ENCODE measurements at regions not wholly inside any gene's neighbourhood (a gene's known extent, or its start where the extent isn't known, plus 50 kb on each side); places are given as distances from the start of the nearest gene placed in this dataset.

DNA sequence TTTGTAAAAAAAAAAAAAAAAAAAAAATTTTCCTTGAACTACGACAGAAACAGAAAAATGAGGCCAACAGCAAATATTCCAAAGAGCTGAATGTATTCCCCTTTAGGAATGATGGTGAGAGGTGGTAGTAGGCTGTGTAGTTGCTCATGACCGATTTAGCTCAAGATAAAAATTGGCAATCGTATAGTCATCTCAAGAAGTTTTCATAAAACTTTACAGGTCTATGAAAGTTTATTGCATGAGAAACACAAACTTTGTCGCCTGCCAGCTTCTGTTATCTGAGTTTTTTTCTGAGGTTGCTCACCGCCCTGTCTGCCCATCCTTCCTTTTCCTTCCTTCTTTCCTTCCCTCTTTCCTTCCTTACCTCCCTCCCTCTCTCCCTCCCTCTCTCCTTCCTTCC, 605.5 kb downstream of the BCL11B start (continued):
- TF ChIP-seq, protein P1, sequence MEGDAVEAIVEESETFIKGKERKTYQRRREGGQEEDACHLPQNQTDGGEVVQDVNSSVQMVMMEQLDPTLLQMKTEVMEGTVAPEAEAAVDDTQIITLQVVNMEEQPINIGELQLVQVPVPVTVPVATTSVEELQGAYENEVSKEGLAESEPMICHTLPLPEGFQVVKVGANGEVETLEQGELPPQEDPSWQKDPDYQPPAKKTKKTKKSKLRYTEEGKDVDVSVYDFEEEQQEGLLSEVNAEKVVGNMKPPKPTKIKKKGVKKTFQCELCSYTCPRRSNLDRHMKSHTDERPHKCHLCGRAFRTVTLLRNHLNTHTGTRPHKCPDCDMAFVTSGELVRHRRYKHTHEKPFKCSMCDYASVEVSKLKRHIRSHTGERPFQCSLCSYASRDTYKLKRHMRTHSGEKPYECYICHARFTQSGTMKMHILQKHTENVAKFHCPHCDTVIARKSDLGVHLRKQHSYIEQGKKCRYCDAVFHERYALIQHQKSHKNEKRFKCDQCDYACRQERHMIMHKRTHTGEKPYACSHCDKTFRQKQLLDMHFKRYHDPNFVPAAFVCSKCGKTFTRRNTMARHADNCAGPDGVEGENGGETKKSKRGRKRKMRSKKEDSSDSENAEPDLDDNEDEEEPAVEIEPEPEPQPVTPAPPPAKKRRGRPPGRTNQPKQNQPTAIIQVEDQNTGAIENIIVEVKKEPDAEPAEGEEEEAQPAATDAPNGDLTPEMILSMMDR (IDR thresholded peaks at IDR 0.05; ENCODE audit: poor library complexity, severe bottlenecking): no peak
- TF ChIP-seq EZH2 (IDR thresholded peaks at IDR 0.05; ENCODE audit: borderline replicate concordance, insufficient read depth, low read length, poor library complexity, severe bottlenecking): no peak

DNA sequence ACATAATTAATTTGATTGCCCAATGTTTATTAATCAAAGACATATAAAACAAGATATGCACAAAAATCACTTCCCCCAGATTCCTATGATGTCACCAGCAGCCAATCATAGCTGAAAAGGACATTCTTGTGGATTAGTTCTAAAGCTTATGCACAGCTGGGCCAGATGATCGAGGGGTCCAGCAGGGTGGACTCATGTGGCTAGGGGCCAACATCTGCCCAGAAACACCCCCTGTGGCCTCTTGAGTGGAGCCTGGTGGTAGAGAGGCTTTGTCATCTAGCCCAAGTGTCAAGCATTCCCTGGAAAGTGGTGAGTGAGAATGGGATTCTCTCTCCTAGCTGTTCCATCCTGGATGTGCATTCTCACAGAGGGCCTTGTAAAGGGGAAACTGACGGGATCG, 590.0 kb downstream of the BCL11B start:
- Histone ChIP-seq H4K20me1 (ENCODE audit: insufficient read depth) (no peaks in the 10 kb centered on the region), H3F3A (ENCODE audit: insufficient read depth, low read length, poor library complexity, severe bottlenecking) (no peaks in the 10 kb centered on the region), H3K9me2 (ENCODE audit: insufficient read depth, low read length) (no peaks in the 10 kb centered on the region), H2AFZ (ENCODE audit: low read depth, low read length) (no peak overlapping the region), H3K27me3 (ENCODE audit: insufficient read depth, low read depth, low read length) (no peaks in the 10 kb centered on the region), H3K9ac (ENCODE audit: low read length) (no peak overlapping the region), H3K4me3 (ENCODE audit: low read length) (no peak overlapping the region), H3K9me3 (ENCODE audit: low read length) (no peaks in the 10 kb centered on the region), H3K36me3 (ENCODE audit: insufficient read depth, low read length) (no peaks in the 10 kb centered on the region), H3K79me2 (replicated peaks; ENCODE audit: insufficient read depth, low read length) (no peaks in the 10 kb centered on the region), H3K27ac (ENCODE audit: low read length) (no peak overlapping the region), H3K4me2 (ENCODE audit: low read length) (no peak overlapping the region)
- TF ChIP-seq, protein P2, sequence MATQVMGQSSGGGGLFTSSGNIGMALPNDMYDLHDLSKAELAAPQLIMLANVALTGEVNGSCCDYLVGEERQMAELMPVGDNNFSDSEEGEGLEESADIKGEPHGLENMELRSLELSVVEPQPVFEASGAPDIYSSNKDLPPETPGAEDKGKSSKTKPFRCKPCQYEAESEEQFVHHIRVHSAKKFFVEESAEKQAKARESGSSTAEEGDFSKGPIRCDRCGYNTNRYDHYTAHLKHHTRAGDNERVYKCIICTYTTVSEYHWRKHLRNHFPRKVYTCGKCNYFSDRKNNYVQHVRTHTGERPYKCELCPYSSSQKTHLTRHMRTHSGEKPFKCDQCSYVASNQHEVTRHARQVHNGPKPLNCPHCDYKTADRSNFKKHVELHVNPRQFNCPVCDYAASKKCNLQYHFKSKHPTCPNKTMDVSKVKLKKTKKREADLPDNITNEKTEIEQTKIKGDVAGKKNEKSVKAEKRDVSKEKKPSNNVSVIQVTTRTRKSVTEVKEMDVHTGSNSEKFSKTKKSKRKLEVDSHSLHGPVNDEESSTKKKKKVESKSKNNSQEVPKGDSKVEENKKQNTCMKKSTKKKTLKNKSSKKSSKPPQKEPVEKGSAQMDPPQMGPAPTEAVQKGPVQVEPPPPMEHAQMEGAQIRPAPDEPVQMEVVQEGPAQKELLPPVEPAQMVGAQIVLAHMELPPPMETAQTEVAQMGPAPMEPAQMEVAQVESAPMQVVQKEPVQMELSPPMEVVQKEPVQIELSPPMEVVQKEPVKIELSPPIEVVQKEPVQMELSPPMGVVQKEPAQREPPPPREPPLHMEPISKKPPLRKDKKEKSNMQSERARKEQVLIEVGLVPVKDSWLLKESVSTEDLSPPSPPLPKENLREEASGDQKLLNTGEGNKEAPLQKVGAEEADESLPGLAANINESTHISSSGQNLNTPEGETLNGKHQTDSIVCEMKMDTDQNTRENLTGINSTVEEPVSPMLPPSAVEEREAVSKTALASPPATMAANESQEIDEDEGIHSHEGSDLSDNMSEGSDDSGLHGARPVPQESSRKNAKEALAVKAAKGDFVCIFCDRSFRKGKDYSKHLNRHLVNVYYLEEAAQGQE (IDR thresholded peaks at IDR 0.05; ENCODE audit: borderline replicate concordance): no peak
- TF ChIP-seq MXI1 (conservative IDR thresholded peaks at IDR 0.05; ENCODE audit: poor library complexity, severe bottlenecking): no peak
- TF ChIP-seq SMC3 (conservative IDR thresholded peaks at IDR 0.05; ENCODE audit: poor library complexity): no peak
- TF ChIP-seq TAF1 (IDR thresholded peaks at IDR 0.05; ENCODE audit: low read depth): no peak
- TF ChIP-seq EZH2 (IDR thresholded peaks at IDR 0.05; ENCODE audit: borderline replicate concordance, insufficient read depth, low read length, poor library complexity, severe bottlenecking): no peak
- no peak for TF ChIP-seq POLR2AphosphoS5 (IDR thresholded peaks at IDR 0.05)
- no peak for TF ChIP-seq EP300 (conservative IDR thresholded peaks at IDR 0.05; ENCODE audit: poor library complexity, severe bottlenecking)
- no peak for TF ChIP-seq RAD21 (conservative IDR thresholded peaks at IDR 0.05)

DNA sequence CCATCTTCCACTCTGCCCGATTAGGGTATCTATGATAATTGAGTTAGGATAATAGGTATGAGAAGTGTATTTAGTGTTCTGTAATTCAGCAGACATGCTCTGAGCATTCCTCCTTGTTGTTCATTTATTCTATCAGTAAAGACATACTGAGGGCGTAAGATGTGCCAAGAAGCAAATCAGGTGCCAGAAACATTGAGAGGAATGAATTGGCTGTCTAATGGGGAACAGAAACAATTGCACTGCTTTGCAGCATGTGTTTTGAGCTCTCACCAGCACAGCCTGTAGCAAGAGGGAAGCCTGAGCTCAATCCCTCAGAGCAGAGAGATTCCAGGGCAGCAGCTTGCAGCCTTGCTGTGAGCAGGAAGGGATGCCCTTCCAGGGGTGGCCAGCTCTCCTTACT, 589.3 kb downstream of the BCL11B start:
- TF ChIP-seq EZH2 (IDR thresholded peaks at IDR 0.05; ENCODE audit: borderline replicate concordance, insufficient read depth, low read length, poor library complexity, severe bottlenecking) (no peak), POLR2AphosphoS5 (IDR thresholded peaks at IDR 0.05) (no peak), RAD21 (conservative IDR thresholded peaks at IDR 0.05) (no peak), EP300 (conservative IDR thresholded peaks at IDR 0.05; ENCODE audit: poor library complexity, severe bottlenecking) (no peak), SMC3 (conservative IDR thresholded peaks at IDR 0.05; ENCODE audit: poor library complexity) (no peak), MXI1 (conservative IDR thresholded peaks at IDR 0.05; ENCODE audit: poor library complexity, severe bottlenecking) (no peak), TAF1 (IDR thresholded peaks at IDR 0.05; ENCODE audit: low read depth) (no peak)
- TF ChIP-seq, protein P2 (IDR thresholded peaks at IDR 0.05; ENCODE audit: borderline replicate concordance): no peak
- TF ChIP-seq, protein P1 (IDR thresholded peaks at IDR 0.05; ENCODE audit: poor library complexity, severe bottlenecking): no peak
- Histone ChIP-seq H3K4me3 (ENCODE audit: low read length) (no peak overlapping the region), H3K9ac (ENCODE audit: low read length) (no peak overlapping the region), H3K79me2 (replicated peaks; ENCODE audit: insufficient read depth, low read length) (no peaks in the 10 kb centered on the region), H3K27ac (ENCODE audit: low read length) (no peak overlapping the region), H3K9me3 (ENCODE audit: low read length) (no peaks in the 10 kb centered on the region), H3K9me2 (ENCODE audit: insufficient read depth, low read length) (no peaks in the 10 kb centered on the region), H3F3A (ENCODE audit: insufficient read depth, low read length, poor library complexity, severe bottlenecking) (no peaks in the 10 kb centered on the region), H3K27me3 (ENCODE audit: insufficient read depth, low read depth, low read length) (no peaks in the 10 kb centered on the region), H3K4me2 (ENCODE audit: low read length) (no peak overlapping the region), H4K20me1 (ENCODE audit: insufficient read depth) (no peaks in the 10 kb centered on the region), H2AFZ (ENCODE audit: low read depth, low read length) (no peak overlapping the region), H3K36me3 (ENCODE audit: insufficient read depth, low read length) (no peaks in the 10 kb centered on the region)

All from neural cell (in vitro differentiated cells).